HG03571 (cell line): ENCODE measurements at regions not wholly inside any gene's neighbourhood (a gene's known extent, or its start where the extent isn't known, plus 50 kb on each side); places are given as distances from the start of the nearest gene placed in this dataset.
"Not testable (repeated sequence)": the region's sequence is repeated elsewhere in the genome, so short reads cannot be mapped to it uniquely, and the experiment has no call there.

Experiments
- ATAC-seq: cut with Tn5 transposase; IDR thresholded peaks from one replicate; pipeline ENCODE4 v1.9.1; 2021; ENCODE audit not compliant: unreplicated experiment

GRCh38 chrX:42017971-42018370 is 94.6 kb upstream of the CASK start:
- ATAC-seq: no peak

GRCh38 chrX:42000836-42001235 is 77.5 kb upstream of the CASK start:
- no peak for ATAC-seq

- ATAC-seq: no peak
Observed at GRCh38 chrX:41984628-41985027, 61.3 kb upstream of the CASK start.

- ATAC-seq: no peak
Observed at GRCh38 chrX:41982953-41983352, 59.6 kb upstream of the CASK start.

GRCh38 chrX:41981481-41982013 is 58.2 kb upstream of the CASK start:
- no peak for ATAC-seq

- ATAC-seq: not testable (repeated sequence)
Observed at GRCh38 chrX:41974677-41975076, 51.3 kb upstream of the CASK start.

GRCh38 chrX:41973208-41973607 is 49.9 kb upstream of the CASK start:
- no peak for ATAC-seq
